GM12878 (cell line): ENCODE measurements at regions not wholly inside any gene's neighbourhood (a gene's known extent, or its start where the extent isn't known, plus 50 kb on each side); places are given as distances from the start of the nearest gene placed in this dataset.

Source experiments
- ATAC-seq: fragments of 200-7000 bp; cut with Tn5 transposase; 3 replicates; pipeline ENCODE4 v1.9.1; 2020; ENCODE audit warnings: mild to moderate bottlenecking, moderate library complexity
- BruUV-seq: library from RNA; stranded (reverse); fragments of 400-500 nt; replicated peaks from 2 replicates; lab custom pipeline; 2021; lab: Mats Ljungman, UMichigan
- CTCF ChIA-PET: fragments of 300-600 bp; sonication (Branson Sonifier 250); formaldehyde crosslinking; extraction: SDS; loops from one replicate; lab custom pipeline; 2021; ENCODE audit warnings: inconsistent platforms; lab: Yijun Ruan, JAX
- POLR2A ChIA-PET: fragments of 350-600 bp; formaldehyde crosslinking; extraction: SDS; loops from one replicate; lab custom pipeline; 2021; ENCODE audit warnings: inconsistent platforms; lab: Charles Lee
- RAD21 ChIA-PET: fragments of 300-600 bp; sonication (Branson Sonifier 250); formaldehyde crosslinking; loops from one replicate; lab custom pipeline; 2023; ENCODE audit warnings: antibody characterized with exemption; ENCODE audit not compliant: unreplicated experiment; lab: Charles Lee
- SMC1A ChIA-PET: fragments of 300-600 bp; sonication (Branson Sonifier 250); formaldehyde crosslinking; loops from one replicate; lab custom pipeline; 2023; ENCODE audit not compliant: unreplicated experiment, uncharacterized antibody; lab: Charles Lee
- DNase-seq: peaks from one replicate; pipeline ENCODE4 v3.0.0-alpha.2; 2011; ENCODE audit warnings: low read depth, low spot score
- FAIRE-seq: peaks from 3 replicates; lab custom pipeline; 2011; peaks lifted over from hg19 to GRCh38; lab: Jason Lieb, UNC
- H2AFZ ChIP-seq: 2 replicates; pipeline ENCODE4 v1.6.0; 2011; ENCODE audit warnings: low read depth, low read length, control low read depth; ENCODE audit not compliant: control insufficient read depth
- H3K27ac ChIP-seq: 2 replicates; pipeline ENCODE4 v1.5.1; 2011; ENCODE audit warnings: control low read depth; ENCODE audit not compliant: control insufficient read depth, insufficient read depth
- H3K27me3 ChIP-seq, 2 experiments: replicated peaks in 1 of 2; 2 replicates each; pipeline versions ENCODE4 v1.6.0 to v1.6.1; 2011; ENCODE audit warnings: low read length in 1 of 2; ENCODE audit not compliant: control insufficient read depth in 2 of 2, insufficient read depth in 2 of 2
- H3K36me3 ChIP-seq, 2 experiments: 2 replicates each; pipeline ENCODE4 v1.5.1; 2011; ENCODE audit warnings: low read length in 1 of 2; ENCODE audit not compliant: control insufficient read depth in 2 of 2, insufficient read depth in 2 of 2
- H3K4me1 ChIP-seq: 2 replicates; pipeline ENCODE4 v1.6.1; 2011; ENCODE audit warnings: mild to moderate bottlenecking, low read length, moderate library complexity, mixed read lengths; ENCODE audit not compliant: control insufficient read depth, insufficient read depth
- H3K4me2 ChIP-seq: 2 replicates; pipeline ENCODE4 v1.6.0; 2011; ENCODE audit warnings: control low read depth; ENCODE audit not compliant: control insufficient read depth, insufficient read depth
- H3K4me3 ChIP-seq: fragments of 200-600 bp; sonication (generic); 2 replicates; pipeline ENCODE4 v1.5.1; 2016
- H3K79me2 ChIP-seq: 2 replicates; pipeline ENCODE4 v1.6.0; 2011; ENCODE audit warnings: low read length; ENCODE audit not compliant: control insufficient read depth, insufficient read depth
- H3K9ac ChIP-seq: 2 replicates; pipeline ENCODE4 v1.8.0; 2011; ENCODE audit warnings: low read length, control low read depth, mixed read lengths; ENCODE audit not compliant: control insufficient read depth, insufficient read depth
- H3K9me3 ChIP-seq: replicated peaks from 3 replicates; pipeline ENCODE4 v1.5.1; 2011; ENCODE audit warnings: mild to moderate bottlenecking, low read length; ENCODE audit not compliant: control insufficient read depth, insufficient read depth
- H4K20me1 ChIP-seq: 2 replicates; pipeline ENCODE4 v1.6.0; 2011; ENCODE audit not compliant: control insufficient read depth, insufficient read depth
- ATF3 ChIP-seq: IDR thresholded peaks from 2 replicates; pipeline ENCODE4 v1.6.1; 2011; ENCODE audit warnings: low read depth, mild to moderate bottlenecking, low read length, moderate library complexity, borderline replicate concordance; ENCODE audit errors: extremely low read depth
- BCL11A ChIP-seq: IDR thresholded peaks from 2 replicates; pipeline ENCODE4 v1.6.1; 2011; ENCODE audit warnings: low read depth, low read length
- FOS ChIP-seq: IDR thresholded peaks from 3 replicates; pipeline ENCODE4 v1.6.1; 2011; ENCODE audit warnings: borderline replicate concordance; ENCODE audit not compliant: insufficient read length; ENCODE audit errors: extremely low read depth
- MTA3 ChIP-seq: IDR thresholded peaks from 2 replicates; pipeline ENCODE4 v1.6.1; 2012; ENCODE audit warnings: low read length, inconsistent platforms, borderline replicate concordance
- MYB ChIP-seq: fragments of 150-350 bp; IDR thresholded peaks from 2 replicates; pipeline ENCODE4 v1.6.1; 2014; ENCODE audit warnings: mild to moderate bottlenecking, low read depth, low read length, borderline replicate concordance
- NFXL1 ChIP-seq: fragments of 450-650 bp; IDR thresholded peaks from 2 replicates; pipeline ENCODE4 v1.6.1; 2017; ENCODE audit warnings: antibody characterized with exemption, mild to moderate bottlenecking, borderline replicate concordance
- NR2C2 ChIP-seq: IDR thresholded peaks from 2 replicates; pipeline ENCODE4 v1.6.1; 2011; ENCODE audit warnings: borderline replicate concordance, low read depth; ENCODE audit not compliant: control insufficient read depth, insufficient read length
- PAX5 ChIP-seq: IDR thresholded peaks from 2 replicates; pipeline ENCODE4 v1.6.1; 2011; ENCODE audit warnings: low read depth, low read length, borderline replicate concordance
- RAD51 ChIP-seq: fragments of 450-650 bp; IDR thresholded peaks from 2 replicates; pipeline ENCODE4 v1.6.1; 2016; ENCODE audit warnings: moderate library complexity, mild to moderate bottlenecking, inconsistent platforms
- SKIL ChIP-seq: fragments of 450-650 bp; IDR thresholded peaks from 2 replicates; pipeline ENCODE4 v1.6.1; 2017; ENCODE audit warnings: mild to moderate bottlenecking, low read depth, inconsistent platforms; ENCODE audit not compliant: poor library complexity, severe bottlenecking
- YBX1 ChIP-seq: fragments of 450-650 bp; IDR thresholded peaks from 2 replicates; pipeline ENCODE4 v1.6.1; 2016; ENCODE audit warnings: antibody characterized with exemption
- WGBS: methylation state at CpG from one replicate; pipeline ENCODE4 v1.1.6; 2016; ENCODE audit warnings: low lambda C conversion rate; ENCODE audit not compliant: insufficient replicate concordance, insufficient coverage; ENCODE audit errors: missing lambda C conversion rate; 5-methylcytosine and 5-hydroxymethylcytosine counted together
- in situ Hi-C: fragments of 300-500 bp; cut with MboI; formaldehyde crosslinking; loops from 9 replicates; pipeline ENCODE4 v1.14.3; 2018; ENCODE audit warnings: mixed read lengths
- intact Hi-C: fragments of 100-400 bp; cut with micrococcal nuclease; formaldehyde crosslinking; loops from one replicate; pipeline ENCODE4 v1.14.2; 2022; ENCODE audit not compliant: unreplicated experiment
- TF ChIP-seq, protein P1 (sequence below): fragments of 450-650 bp; IDR thresholded peaks from 2 replicates; pipeline ENCODE4 v1.6.1; 2017; ENCODE audit warnings: low read depth, mild to moderate bottlenecking, moderate library complexity
- TF ChIP-seq, protein P2 (sequence below): IDR thresholded peaks from 2 replicates; pipeline ENCODE4 v1.6.1; 2012; ENCODE audit warnings: low read depth, low read length, improper control_type of control experiment
- TF ChIP-seq, protein P3 (sequence below): fragments of 450-650 bp; conservative IDR thresholded peaks from 2 replicates; pipeline ENCODE4 v1.6.1; 2017; ENCODE audit warnings: mild to moderate bottlenecking, moderate library complexity

DNA sequence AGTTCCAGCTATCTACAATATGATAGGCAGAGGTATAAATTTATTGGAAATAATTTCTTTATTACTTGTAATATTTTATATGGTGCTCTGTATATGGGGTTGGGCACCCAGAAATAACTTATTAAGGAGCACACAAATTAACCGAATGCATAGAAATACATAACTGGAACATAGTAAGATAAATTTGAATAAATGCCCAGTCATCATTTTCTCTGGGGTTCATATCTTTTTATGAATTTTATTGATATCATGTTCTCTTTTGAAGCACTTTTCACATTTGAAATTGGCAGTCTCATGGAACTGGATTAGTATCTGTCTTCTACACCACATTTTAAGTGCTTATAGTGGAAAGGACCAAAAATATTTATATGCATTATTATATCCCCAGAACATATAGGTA is 122.0 kb downstream of the PCDH7 start:
- Histone ChIP-seq H3K4me1 (no peaks in the 10 kb centered on the region), H3K9ac (no peak overlapping the region), H3K36me3 (no peaks in the 10 kb centered on the region), H3K27ac (no peak overlapping the region), H2AFZ (no peak overlapping the region), H3K79me2 (no peaks in the 10 kb centered on the region), H3K9me3 (no peaks in the 10 kb centered on the region), H4K20me1 (no peaks in the 10 kb centered on the region), H3K4me3 (no peak overlapping the region), H3K4me2 (no peak overlapping the region), H3K27me3 (no peaks in the 10 kb centered on the region)
- ChIA-PET RAD21 (no interaction called here), SMC1A (no interaction called here), POLR2A (no interaction called here), CTCF (no interaction called here)
- DNase-seq (no peak), FAIRE-seq (no peak), ATAC-seq (no peak)
- BruUV-seq = no TSS peak
- intact Hi-C loops (no loop called here), in situ Hi-C loops (no loop called here)
- TF ChIP-seq MYB (no peak), SKIL (no peak), FOS (no peak), NFXL1 (no peak), ATF3 (no peak), NR2C2 (no peak), BCL11A (no peak), PAX5 (no peak), YBX1 (no peak), RAD51 (no peak), MTA3 (no peak)
- TF ChIP-seq, protein P1, sequence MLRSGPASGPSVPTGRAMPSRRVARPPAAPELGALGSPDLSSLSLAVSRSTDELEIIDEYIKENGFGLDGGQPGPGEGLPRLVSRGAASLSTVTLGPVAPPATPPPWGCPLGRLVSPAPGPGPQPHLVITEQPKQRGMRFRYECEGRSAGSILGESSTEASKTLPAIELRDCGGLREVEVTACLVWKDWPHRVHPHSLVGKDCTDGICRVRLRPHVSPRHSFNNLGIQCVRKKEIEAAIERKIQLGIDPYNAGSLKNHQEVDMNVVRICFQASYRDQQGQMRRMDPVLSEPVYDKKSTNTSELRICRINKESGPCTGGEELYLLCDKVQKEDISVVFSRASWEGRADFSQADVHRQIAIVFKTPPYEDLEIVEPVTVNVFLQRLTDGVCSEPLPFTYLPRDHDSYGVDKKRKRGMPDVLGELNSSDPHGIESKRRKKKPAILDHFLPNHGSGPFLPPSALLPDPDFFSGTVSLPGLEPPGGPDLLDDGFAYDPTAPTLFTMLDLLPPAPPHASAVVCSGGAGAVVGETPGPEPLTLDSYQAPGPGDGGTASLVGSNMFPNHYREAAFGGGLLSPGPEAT = no peak
- TF ChIP-seq, protein P2, sequence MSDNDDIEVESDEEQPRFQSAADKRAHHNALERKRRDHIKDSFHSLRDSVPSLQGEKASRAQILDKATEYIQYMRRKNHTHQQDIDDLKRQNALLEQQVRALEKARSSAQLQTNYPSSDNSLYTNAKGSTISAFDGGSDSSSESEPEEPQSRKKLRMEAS = no peak
- TF ChIP-seq, protein P3, sequence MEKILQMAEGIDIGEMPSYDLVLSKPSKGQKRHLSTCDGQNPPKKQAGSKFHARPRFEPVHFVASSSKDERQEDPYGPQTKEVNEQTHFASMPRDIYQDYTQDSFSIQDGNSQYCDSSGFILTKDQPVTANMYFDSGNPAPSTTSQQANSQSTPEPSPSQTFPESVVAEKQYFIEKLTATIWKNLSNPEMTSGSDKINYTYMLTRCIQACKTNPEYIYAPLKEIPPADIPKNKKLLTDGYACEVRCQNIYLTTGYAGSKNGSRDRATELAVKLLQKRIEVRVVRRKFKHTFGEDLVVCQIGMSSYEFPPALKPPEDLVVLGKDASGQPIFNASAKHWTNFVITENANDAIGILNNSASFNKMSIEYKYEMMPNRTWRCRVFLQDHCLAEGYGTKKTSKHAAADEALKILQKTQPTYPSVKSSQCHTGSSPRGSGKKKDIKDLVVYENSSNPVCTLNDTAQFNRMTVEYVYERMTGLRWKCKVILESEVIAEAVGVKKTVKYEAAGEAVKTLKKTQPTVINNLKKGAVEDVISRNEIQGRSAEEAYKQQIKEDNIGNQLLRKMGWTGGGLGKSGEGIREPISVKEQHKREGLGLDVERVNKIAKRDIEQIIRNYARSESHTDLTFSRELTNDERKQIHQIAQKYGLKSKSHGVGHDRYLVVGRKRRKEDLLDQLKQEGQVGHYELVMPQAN = no peak
- WGBS = 36% methylated on average over 1 of the region's 1 CpG
